H9 (cell line): ENCODE measurements at regions not wholly inside any gene's neighbourhood (a gene's known extent, or its start where the extent isn't known, plus 50 kb on each side); places are given as distances from the start of the nearest gene placed in this dataset.

Experiments used
- DNase-seq: peaks from one replicate; pipeline ENCODE4 v3.0.0-alpha.2; 2017
- H2AFZ ChIP-seq: one replicate; pipeline ENCODE4 v1.6.1; 2013; ENCODE audit warnings: mild to moderate bottlenecking, low read length, control low read depth, moderate library complexity
- H2AK5ac ChIP-seq: 2 replicates; pipeline ENCODE4 v1.6.1; 2013; ENCODE audit warnings: low read length, control low read depth, mixed read lengths; ENCODE audit not compliant: insufficient read length
- H2BK120ac ChIP-seq: one replicate; pipeline ENCODE4 v1.6.1; 2013; ENCODE audit warnings: low read depth, mild to moderate bottlenecking, low read length, control low read depth, inconsistent platforms; ENCODE audit not compliant: poor library complexity, severe bottlenecking
- H2BK12ac ChIP-seq: 2 replicates; pipeline ENCODE4 v1.6.1; 2013; ENCODE audit warnings: low read length, control low read depth, mixed read lengths, low read depth; ENCODE audit not compliant: insufficient read length
- H2BK15ac ChIP-seq: 2 replicates; pipeline ENCODE4 v1.6.1; 2013; ENCODE audit warnings: low read depth, low read length, control low read depth
- H2BK20ac ChIP-seq: one replicate; pipeline ENCODE4 v1.6.1; 2013; ENCODE audit warnings: low read depth, mild to moderate bottlenecking, low read length, control low read depth, inconsistent platforms; ENCODE audit not compliant: poor library complexity, severe bottlenecking
- H2BK5ac ChIP-seq: 2 replicates; pipeline ENCODE4 v1.6.1; 2013; ENCODE audit warnings: low read length, control low read depth, mixed read lengths; ENCODE audit not compliant: insufficient read length
- H3K14ac ChIP-seq: 2 replicates; pipeline ENCODE4 v1.6.1; 2013; ENCODE audit warnings: low read length, control low read depth; ENCODE audit not compliant: insufficient read depth
- H3K18ac ChIP-seq: 2 replicates; pipeline ENCODE4 v1.6.1; 2013; ENCODE audit warnings: low read depth, mild to moderate bottlenecking, mixed read lengths, low read length, control low read depth; ENCODE audit not compliant: insufficient read length
- H3K23ac ChIP-seq: 2 replicates; pipeline ENCODE4 v1.6.1; 2013; ENCODE audit warnings: low read length, control low read depth, mixed read lengths, low read depth; ENCODE audit not compliant: insufficient read length
- H3K23me2 ChIP-seq: 2 replicates; pipeline ENCODE4 v1.6.1; 2013; ENCODE audit warnings: low read depth, mild to moderate bottlenecking, mixed read lengths, low read length, control low read depth; ENCODE audit not compliant: insufficient read length, poor library complexity, severe bottlenecking
- H3K27ac ChIP-seq: 2 replicates; pipeline ENCODE4 v1.5.1; 2013; ENCODE audit warnings: low read length, control low read depth, mixed read lengths, low read depth; ENCODE audit not compliant: insufficient read length
- H3K27me3 ChIP-seq: 2 replicates; pipeline ENCODE4 v1.6.1; 2013; ENCODE audit warnings: low read length, control low read depth, inconsistent platforms; ENCODE audit not compliant: insufficient read depth
- H3K4ac ChIP-seq: 2 replicates; pipeline ENCODE4 v1.6.1; 2013; ENCODE audit warnings: low read depth, mild to moderate bottlenecking, control low read depth, inconsistent platforms, low read length, moderate library complexity
- H3K4me1 ChIP-seq: 2 replicates; pipeline ENCODE4 v1.6.1; 2013; ENCODE audit warnings: low read length, control low read depth, inconsistent platforms; ENCODE audit not compliant: insufficient read depth
- H3K4me2 ChIP-seq: 2 replicates; pipeline ENCODE4 v1.6.1; 2013; ENCODE audit warnings: low read length, control low read depth, mixed read lengths; ENCODE audit not compliant: insufficient read length, insufficient read depth
- H3K56ac ChIP-seq: 2 replicates; pipeline ENCODE4 v1.6.1; 2013; ENCODE audit warnings: low read depth, mild to moderate bottlenecking, mixed read lengths, low read length, control low read depth; ENCODE audit not compliant: insufficient read length
- H3K79me1 ChIP-seq: 2 replicates; pipeline ENCODE4 v1.6.1; 2013; ENCODE audit warnings: low read depth, mild to moderate bottlenecking, moderate library complexity, low read length, control low read depth, inconsistent platforms; ENCODE audit not compliant: insufficient read depth, poor library complexity, severe bottlenecking
- H3K79me2 ChIP-seq: 2 replicates; pipeline ENCODE4 v1.6.1; 2013; ENCODE audit warnings: low read length, control low read depth, inconsistent platforms; ENCODE audit not compliant: insufficient read depth
- H3K9ac ChIP-seq: 2 replicates; pipeline ENCODE4 v1.6.1; 2013; ENCODE audit warnings: low read length, control low read depth, mixed read lengths; ENCODE audit not compliant: insufficient read length; ENCODE audit errors: extremely low read depth
- H3K9me3 ChIP-seq: one replicate; pipeline ENCODE4 v1.6.1; 2013; ENCODE audit warnings: low read depth, low read length, inconsistent platforms; ENCODE audit not compliant: control insufficient read depth
- H3T11ph ChIP-seq: one replicate; pipeline ENCODE4 v1.6.1; 2013; ENCODE audit warnings: mild to moderate bottlenecking, low read length, control low read depth, inconsistent platforms
- H4K20me1 ChIP-seq: one replicate; pipeline ENCODE4 v1.6.1; 2013; ENCODE audit not compliant: control insufficient read depth, insufficient read length, insufficient read depth
- H4K5ac ChIP-seq: 2 replicates; pipeline ENCODE4 v1.6.1; 2013; ENCODE audit warnings: low read depth, mild to moderate bottlenecking, mixed read lengths, low read length, control low read depth; ENCODE audit not compliant: insufficient read length
- H4K8ac ChIP-seq: replicated peaks from 2 replicates; pipeline ENCODE4 v1.6.1; 2013; ENCODE audit warnings: low read length, control low read depth, mixed read lengths, low read depth; ENCODE audit not compliant: insufficient read length
- H4K91ac ChIP-seq: 2 replicates; pipeline ENCODE4 v1.6.1; 2013; ENCODE audit warnings: low read depth, mild to moderate bottlenecking, moderate library complexity, mixed read lengths, low read length, control low read depth; ENCODE audit not compliant: insufficient read length
- H3K27ac Mint-ChIP-seq, 3 experiments: 2 replicates in 2 of 3; 3 replicates in 1 of 3; pipeline ENCODE4 v1.8.0; 2020 to 2021; ENCODE audit warnings: mixed read lengths in 3 of 3, mild to moderate bottlenecking in 1 of 3, moderate library complexity in 1 of 3
- H3K27me3 Mint-ChIP-seq: 2 replicates; pipeline ENCODE4 v1.8.0; 2021; ENCODE audit warnings: low read depth, mild to moderate bottlenecking, moderate library complexity, mixed read lengths
- H3K36me3 Mint-ChIP-seq, 3 experiments: 2 replicates in 2 of 3; 3 replicates in 1 of 3; pipeline ENCODE4 v1.8.0; 2020 to 2021; ENCODE audit warnings: low read depth in 3 of 3, mixed read lengths in 3 of 3; ENCODE audit not compliant: insufficient read depth in 1 of 3
- H3K4me1 Mint-ChIP-seq, 2 experiments: 2 replicates each; pipeline ENCODE4 v1.8.0; 2020; ENCODE audit warnings: mixed read lengths in 2 of 2
- H3K4me3 Mint-ChIP-seq, 2 experiments: 2 replicates in 1 of 2; 3 replicates in 1 of 2; pipeline ENCODE4 v1.8.0; 2020 to 2021; ENCODE audit warnings: mild to moderate bottlenecking in 2 of 2, mixed read lengths in 2 of 2, moderate library complexity in 1 of 2
- H3K9me3 Mint-ChIP-seq, 2 experiments: 2 replicates in 1 of 2; 3 replicates in 1 of 2; pipeline ENCODE4 v1.8.0; 2020; ENCODE audit warnings: mild to moderate bottlenecking in 2 of 2, mixed read lengths in 2 of 2, moderate library complexity in 1 of 2
- CTCF ChIP-seq: fragments of 200-600 bp; sonication (generic); conservative IDR thresholded peaks from 3 replicates; pipeline ENCODE4 v1.8.0; 2021; ENCODE audit warnings: antibody characterized with exemption, mild to moderate bottlenecking
- WGBS: extraction: QIAGEN DNeasy Blood & Tissue Kit; methylation state at CpG from one replicate; pipeline ENCODE4 v1.1.7; 2013; ENCODE audit warnings: missing lambda C conversion rate, low lambda C conversion rate, mixed read lengths; ENCODE audit not compliant: insufficient read length; ENCODE audit errors: extremely low coverage; 5-methylcytosine and 5-hydroxymethylcytosine counted together

GRCh38 chr16:6406028-6406427 is 926.6 kb upstream of the RBFOX1 start:
- H2AK5ac ChIP-seq, result no peak overlapping the region
- no peak overlapping the region for H4K91ac ChIP-seq
- H3K4me1 Mint-ChIP-seq, result peaks cover 0 to 3% of the 10 kb centered on the region in 2 experiments; a peak in 1 of 4 replicates
- H3K27ac Mint-ChIP-seq, result no peak overlapping the region
- no peaks in the 10 kb centered on the region for H3K36me3 Mint-ChIP-seq
- H3K9me3 ChIP-seq, result no peaks in the 10 kb centered on the region
- no peak overlapping the region for H2BK12ac ChIP-seq
- no peak overlapping the region for H3K4ac ChIP-seq
- H3T11ph ChIP-seq, result no peak overlapping the region
- H2AFZ ChIP-seq, result no peak overlapping the region
- no peak for DNase-seq
- H3K56ac ChIP-seq, result no peak overlapping the region
- H4K5ac ChIP-seq, result no peak overlapping the region
- no peak overlapping the region for H2BK15ac ChIP-seq
- H3K18ac ChIP-seq, result no peak overlapping the region
- H3K4me2 ChIP-seq, result no peak overlapping the region
- H3K27ac ChIP-seq, result no peak overlapping the region
- H3K27me3 ChIP-seq, result no peaks in the 10 kb centered on the region
- no CpG with 5 or more reads among the region's 1 CpG for WGBS
- no peak overlapping the region for H3K23ac ChIP-seq
- H4K8ac ChIP-seq, result no peak overlapping the region
- H2BK120ac ChIP-seq, result no peak overlapping the region
- no peak overlapping the region for H3K14ac ChIP-seq
- H4K20me1 ChIP-seq, result no peaks in the 10 kb centered on the region
- no peak overlapping the region for H2BK5ac ChIP-seq
- no peaks in the 10 kb centered on the region for H3K4me1 ChIP-seq
- no peaks in the 10 kb centered on the region for H3K79me2 ChIP-seq
- H3K27me3 Mint-ChIP-seq, result no peaks in the 10 kb centered on the region
- no peak overlapping the region for H3K4me3 Mint-ChIP-seq
- H3K9ac ChIP-seq, result no peak overlapping the region
- H2BK20ac ChIP-seq, result no peak overlapping the region
- no peaks in the 10 kb centered on the region for H3K23me2 ChIP-seq
- no peaks in the 10 kb centered on the region for H3K9me3 Mint-ChIP-seq
- no peak for TF ChIP-seq CTCF
- H3K79me1 ChIP-seq, result no peaks in the 10 kb centered on the region
